Daoy (cell line): ENCODE measurements at regions not wholly inside any gene's neighbourhood (a gene's known extent, or its start where the extent isn't known, plus 50 kb on each side); places are given as distances from the start of the nearest gene placed in this dataset.
A peak's percentile ranks its signal among the peaks of the same experiment; 100 is the strongest.

Experiments used
- DNase-seq: peaks from one replicate; pipeline ENCODE4 v3.0.0-alpha.2; 2015; ENCODE audit warnings: low read depth

DNA sequence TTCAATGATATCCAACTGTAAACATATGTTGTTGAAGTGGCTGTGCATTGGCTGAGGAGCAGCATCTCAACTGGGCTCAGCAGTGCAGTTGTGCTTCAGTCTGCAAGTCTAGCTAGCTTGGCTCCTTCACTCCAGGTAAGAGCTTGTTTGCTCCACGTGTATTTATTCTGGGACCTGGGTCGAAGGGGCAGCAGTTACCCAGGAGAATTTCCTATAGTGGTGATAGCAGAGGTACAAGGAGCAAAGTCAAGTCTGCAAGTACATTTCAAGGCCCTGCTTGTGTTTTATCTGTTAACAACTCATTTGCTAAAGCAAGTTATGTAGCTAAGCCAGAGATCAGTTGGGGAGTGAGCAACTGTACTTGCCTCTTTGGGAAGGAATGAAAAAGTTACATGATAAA is 286.2 kb upstream of the UMPS start:
- DNase-seq = no peak

DNA sequence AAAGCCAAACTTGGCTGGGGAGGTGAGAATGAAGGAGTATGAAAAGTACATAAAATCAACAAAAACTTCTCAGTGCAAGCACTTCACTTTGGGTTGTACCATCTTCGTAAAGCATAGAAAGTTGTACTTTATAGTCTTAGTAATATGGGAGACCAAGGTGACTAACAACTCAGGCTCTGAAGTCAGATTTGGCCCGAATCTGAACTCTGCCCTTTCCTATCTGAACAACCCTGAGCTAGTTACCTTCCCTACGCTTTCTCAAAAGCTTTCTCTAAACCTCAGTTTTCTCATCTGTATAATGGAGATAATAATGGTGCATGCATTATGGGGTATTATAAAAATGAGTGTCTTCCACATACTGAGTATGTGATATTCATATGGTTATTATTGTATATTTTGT is 285.4 kb upstream of the UMPS start:
- no peak for DNase-seq

DNA sequence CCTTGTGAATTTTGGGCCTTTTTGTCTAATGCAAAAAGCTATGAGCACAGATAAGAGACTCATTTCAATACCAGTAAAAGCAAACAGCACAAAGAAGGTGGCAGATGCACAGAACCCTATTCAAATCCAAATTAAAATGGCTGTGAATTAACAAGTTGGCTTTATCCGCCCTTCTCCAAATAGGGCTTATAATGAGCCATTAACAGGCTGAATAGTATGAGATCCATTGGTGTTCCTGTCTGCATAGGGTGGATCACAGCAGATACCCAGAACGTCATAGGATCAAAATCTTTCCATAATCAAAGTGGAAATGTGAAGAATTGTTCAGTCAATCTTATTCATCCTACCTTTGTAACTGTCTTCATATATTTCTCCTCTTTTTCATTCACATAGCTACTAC is 282.4 kb upstream of the UMPS start:
- DNase-seq = no peak

DNA sequence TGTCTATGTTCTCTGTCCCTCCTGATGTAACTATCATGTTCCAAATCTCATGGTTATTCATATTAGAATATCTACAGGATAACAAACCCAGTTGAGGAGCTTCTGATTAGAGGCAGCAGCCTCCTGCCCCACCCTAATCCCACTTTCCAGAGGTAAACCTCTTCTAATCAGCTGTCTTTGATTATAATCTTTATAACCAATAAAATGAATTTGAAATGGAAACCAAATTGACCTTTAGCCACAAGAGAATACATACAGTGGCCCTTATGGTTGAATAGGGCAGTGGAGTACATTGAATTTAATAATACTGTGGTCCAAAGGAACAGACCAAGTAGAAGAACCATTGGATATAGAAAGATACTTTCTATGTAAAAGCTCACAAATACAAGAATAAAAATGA is 281.3 kb upstream of the UMPS start:
- DNase-seq = no peak

DNA sequence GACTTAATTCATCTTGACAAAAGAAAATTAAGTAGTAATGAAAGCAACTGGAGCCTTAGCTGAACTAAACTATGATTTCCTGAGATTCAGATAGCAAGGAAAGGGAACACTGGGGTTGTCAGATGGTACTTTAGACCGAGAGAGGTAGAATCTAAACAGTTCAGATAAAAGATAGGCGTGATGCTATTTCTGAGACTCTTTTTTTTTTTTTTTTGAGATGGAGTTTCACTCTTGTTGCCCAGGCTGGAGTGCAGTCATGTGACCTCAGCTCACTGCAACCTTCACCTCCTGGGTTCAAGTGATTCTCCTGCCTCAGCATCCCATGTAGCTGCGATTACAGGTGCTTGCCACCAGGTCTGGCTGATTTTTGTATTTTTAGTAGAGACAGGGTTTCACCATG is 279.9 kb upstream of the UMPS start:
- DNase-seq = no peak

DNA sequence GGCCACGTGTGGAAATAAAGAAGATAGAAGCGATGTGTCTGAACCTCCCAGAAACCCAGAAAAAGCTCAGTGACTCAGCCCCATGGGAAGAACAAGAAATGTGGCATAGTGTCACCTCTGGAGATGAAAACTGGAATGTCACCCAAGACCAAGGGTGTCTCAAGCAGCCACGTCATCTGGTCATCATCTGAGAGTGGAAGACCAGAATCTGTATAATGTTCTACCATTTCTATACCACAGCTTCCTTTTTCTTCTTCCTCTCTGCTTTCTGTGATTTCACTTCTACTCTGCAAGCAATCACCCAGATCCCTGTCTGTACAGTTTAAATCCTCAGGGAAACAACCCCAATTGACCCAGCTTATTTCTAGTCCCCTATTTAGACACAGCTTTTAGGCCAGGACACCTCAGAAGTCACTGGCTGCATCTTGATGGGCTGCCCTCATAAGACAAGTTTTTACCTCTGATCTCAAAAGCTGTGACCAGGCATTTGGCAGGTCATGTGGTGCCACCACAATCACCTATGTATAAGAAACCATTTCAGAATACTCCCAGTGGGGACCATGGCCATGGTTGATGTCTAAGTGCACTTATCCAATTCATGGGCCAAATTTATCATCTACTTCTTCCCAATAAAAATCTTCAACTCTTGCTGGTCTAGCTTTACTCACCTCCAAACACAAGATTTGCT is 278.5 kb upstream of the UMPS start:
- no peak for DNase-seq

DNA sequence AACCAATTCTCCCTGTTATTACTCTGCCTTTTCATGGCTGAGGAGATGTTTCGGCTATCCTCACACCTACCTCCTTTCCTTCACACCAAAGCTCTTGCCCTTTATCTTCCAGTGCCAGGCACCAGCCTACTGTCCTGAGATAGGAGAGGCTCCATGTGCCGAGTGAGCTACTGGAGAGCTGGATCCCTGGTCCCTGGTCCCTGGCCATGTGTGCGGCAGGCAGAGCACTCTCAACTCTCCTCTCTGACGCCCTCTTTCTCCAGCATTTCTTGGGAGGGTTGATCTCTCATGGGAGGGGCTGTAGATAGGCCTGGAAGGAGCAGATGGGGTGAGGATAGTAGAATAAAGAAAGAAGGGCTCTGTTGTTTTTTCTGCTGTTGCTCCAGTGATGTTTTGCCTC is 277.1 kb upstream of the UMPS start:
- DNase-seq = no peak

DNA sequence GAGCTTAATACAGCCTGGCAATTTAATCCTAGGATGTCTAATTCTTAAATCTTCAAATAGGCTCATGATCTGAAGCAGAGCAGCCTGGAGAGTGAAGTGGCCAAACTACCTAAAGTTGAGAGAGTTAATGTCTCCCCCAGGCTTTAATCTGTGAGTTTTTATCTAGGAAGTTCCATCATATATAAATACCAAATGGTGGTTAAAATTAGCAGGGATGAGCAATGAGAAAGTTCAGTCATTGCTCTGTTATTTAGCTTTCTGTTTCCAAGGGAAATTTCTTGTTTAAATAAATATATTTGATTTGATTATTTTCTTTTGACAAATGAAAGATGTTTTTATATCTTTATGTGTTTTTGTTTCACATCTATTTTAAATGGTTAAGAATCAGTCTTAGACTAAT is 274.4 kb upstream of the UMPS start:
- no peak for DNase-seq

DNA sequence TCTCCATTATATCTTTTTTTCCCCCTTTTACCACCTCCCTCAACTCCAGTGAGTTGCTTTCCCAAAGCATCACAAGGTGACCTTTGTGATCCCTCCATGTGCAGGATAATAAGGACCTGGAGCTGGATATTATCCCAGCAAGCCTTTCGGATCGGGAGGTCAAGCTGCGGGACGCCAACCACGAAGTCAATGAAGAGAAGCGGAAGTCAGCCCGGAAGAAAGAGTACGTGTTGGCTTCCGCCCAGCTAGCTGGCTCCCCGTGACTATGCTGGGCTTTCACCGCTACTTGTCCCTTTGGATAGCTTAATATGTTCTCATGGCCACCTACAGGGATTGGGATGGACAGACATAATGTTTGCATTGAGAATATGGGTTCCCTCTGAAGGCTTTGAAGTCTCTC is 273.7 kb upstream of the UMPS start:
- DNase-seq = no peak

DNA sequence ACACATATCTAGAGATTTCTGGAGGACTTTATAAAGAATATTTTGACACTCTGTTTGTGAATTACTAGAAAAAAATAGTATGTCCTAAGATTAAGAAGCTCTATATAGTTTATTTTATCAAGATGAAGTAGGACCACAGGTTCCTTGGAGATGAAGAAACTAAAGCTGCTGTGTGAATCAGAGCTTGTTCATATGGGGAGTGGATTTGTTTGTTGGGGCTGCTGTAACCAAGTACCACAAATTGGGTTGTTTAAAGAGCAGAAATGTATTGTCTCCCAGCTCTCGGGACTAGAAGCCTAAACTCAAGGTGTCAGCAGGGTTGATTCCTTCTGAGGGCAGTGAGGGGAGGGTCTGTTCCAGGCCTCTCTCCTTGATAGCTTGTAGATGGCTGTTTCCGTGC is 270.6 kb upstream of the UMPS start:
- no peak for DNase-seq

DNA sequence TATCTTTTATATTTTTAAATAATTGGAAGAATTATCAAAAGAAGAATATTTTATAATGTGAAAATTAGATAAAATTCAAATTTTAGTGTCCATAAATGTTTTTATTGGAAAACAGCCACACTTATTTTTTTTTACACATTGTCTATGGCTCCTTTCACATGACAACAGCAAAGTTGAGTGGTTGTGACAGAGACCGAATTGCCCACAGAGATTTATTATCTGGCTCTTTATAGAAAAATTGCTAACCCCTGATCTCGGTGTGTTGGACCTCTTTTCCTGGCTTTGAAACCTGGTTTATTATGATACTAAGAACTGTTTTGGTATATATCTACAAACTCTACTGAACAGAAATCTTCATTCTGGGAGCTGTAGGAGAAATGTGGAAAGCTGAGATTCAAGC is 269.1 kb upstream of the UMPS start:
- no peak for DNase-seq

DNA sequence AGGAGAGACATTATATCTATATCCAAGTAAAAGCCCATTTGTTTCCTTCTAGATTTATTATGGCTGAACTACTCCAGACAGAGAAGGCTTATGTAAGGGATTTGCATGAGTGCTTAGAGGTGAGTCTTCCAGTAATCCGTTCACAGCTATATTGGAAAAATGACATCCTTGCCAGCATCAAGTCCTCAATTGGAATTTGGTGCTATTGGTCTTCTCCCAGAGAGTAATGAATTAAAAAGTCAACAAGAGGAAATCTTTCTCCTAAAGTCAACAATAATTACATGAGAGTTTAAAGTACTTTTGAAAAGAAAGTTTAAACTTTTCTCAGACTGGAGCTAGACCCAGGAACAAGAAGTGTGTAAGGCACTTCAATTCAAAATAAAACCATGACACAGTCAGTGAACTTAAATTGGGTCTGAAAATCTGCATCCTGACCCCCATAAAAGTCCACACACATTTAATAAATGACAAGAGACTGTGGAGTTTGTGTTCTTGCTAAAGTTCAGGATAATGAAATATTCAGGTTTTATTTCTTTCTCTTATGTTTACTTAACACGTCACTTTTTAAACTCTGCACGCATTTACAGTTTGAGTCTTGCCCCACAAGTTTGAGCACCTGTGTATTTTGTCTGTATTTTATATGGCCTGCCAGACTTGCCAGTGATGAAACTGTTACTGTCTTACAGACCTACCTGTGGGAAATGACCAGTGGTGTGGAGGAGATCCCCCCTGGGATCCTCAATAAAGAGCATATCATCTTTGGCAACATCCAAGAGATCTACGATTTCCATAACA is 268.2 kb upstream of the UMPS start:
- DNase-seq = no peak

DNA sequence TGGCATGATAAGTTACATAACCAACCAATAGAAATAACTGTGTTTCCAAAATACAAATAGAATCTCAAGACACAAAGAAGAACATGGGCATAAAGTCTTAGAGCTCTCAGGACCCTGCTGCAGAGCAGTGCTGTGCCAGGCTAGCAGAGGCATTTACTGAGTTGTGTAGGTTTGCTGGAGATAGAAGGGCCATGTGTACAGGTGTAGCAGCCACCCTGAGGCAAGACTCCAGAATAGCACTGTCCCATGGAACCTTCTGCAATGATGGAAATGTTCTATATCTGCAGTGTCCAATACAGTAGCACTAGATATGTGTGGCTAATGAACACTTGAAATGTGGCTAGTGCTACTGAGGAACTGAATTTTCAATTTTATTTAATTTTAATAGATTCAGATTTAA is 267.0 kb upstream of the UMPS start:
- DNase-seq = no peak

DNA sequence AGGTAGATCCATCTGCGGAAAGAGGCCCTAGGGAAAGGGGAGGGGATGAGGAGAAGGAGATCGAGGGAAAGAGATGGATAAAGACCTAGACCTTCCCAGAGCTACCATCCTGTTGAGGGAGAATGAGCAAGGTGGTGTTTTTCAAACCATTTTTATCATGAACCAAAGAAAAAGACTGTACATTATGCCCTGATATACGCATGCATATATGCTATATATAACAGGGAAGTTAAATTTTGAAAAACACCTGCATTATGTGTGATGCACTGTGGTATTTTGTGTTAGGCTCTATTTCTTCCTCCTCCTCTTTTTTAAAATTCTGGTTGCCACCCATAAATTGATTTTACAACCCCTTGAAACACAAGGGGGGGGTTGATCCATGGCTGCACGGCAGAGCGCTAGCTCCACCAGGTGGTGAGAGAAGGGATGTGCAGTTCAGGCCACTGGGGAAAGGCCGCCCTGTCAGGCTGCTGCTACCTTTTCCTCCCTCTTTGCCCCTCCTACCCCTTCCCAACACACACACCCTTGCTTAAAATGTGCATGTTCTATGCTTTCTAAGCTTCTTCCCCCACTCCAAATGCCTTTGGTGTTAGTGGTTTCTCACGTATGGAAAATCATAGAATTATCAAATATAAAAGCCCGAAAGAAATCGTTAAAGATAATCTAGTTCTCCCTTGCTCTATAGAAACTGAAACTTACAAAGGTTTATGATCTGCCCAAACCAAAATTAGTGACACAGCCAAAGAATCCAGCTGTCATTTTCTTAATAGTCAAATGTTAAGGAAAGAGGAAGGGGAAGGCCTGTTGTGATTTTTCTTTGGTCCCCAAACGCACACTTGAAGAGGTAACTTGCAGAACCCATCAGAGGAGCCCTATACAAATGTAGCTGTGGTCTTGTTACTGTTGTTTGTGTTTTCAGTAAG is 262.0 kb upstream of the UMPS start:
- DNase-seq = peak; percentile 68

DNA sequence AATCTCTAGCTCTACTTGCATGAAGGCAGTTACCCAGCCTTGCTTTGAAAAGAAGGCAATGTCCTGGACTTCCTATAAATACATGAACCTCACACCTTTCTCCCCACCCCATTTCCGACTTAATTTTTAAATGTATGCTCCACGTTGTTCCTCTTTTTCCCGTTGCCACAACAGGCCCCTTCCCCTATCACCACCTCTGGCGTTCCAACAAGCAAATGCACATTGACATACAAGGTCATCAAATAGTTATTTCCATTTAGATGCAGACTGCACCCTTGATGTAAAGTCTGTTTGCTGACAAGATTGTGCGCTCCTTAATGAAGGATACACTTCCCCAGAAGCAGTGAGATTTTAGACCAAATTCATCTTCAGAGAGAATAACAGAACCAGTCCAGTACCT is 260.7 kb upstream of the UMPS start:
- DNase-seq = no peak

DNA sequence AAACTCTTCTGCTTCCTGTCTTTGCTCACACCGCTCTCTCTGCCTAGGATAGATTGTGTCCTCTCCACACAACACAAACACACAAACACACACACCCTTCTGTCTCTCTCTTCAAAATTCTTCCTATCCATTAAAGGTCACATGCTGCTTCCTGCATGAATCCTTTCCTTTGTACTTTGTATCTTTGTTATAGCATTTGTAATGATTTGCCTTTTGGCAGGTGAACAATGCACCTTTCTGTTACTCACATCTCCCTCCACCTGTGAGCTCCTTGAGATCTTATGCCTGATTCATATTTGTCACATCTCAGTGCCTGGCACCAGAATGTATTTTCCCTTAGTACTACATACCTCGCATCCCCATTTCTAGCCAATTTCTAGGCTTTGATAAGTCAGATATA is 251.4 kb upstream of the UMPS start:
- DNase-seq = no peak

DNA sequence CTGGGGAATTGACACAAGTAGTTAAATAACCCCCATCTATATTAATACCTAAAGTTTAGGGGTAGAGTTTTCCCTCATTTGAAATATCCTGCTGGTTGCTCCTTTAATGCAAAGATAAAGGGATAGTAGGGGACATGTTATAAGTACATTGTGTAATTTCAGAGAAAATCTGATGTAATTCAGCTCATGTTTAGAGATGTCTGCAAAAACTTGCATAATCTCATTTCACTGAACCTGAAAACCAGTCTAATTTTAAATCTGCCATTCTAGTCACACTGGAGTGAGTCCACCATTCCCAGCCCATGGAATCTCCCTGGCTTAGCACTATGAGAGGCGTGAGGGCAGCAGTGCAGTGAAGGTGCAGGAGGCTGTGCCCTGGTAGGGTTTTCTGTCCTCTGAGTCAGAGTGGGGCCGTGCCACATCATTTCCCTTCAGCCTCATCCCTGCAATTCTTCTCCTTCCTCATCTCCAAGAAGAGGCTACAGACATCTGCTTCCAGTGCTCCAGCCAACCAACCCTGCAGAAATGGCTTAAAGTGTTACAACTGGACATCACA is 246.3 kb upstream of the UMPS start:
- DNase-seq = peak; percentile 11

DNA sequence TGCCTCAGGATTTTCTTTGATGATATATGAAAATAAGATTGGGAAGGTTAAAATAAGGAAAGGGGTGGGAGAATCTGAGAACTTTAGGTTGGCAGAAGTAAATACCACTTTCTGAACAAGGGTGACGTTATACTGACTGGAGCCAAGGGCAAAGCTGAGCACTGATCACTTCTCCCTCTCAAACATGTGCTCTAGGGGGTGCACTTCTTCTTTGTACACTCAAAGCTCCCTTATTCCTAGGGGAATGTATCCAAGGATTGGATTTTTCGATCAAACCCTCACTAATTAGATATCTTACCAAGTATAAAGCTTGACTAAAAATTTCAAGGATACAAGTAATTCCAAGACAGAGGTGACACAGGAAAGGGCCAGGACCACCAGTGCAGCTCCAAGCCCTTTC is 243.9 kb upstream of the UMPS start:
- no peak for DNase-seq

DNA sequence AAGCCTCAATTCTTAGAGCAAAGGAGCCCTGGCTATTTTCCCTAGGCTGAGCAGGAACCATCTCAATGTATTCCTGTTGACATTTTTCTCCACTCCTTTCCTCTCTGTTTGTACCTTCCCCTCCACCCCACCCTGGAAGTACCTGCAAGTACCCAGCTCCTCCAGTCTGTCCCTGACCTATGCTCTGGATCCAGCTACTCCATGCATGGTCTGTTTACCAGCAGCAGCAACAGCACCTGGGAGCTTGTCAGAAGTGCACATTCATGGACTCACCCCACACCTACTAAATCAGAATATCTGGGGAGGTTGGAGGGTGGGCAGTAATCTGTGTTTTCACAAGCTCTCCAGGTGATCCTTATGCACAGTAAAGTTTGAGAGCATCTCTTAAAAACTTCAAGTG is 240.7 kb upstream of the UMPS start:
- DNase-seq = no peak

DNA sequence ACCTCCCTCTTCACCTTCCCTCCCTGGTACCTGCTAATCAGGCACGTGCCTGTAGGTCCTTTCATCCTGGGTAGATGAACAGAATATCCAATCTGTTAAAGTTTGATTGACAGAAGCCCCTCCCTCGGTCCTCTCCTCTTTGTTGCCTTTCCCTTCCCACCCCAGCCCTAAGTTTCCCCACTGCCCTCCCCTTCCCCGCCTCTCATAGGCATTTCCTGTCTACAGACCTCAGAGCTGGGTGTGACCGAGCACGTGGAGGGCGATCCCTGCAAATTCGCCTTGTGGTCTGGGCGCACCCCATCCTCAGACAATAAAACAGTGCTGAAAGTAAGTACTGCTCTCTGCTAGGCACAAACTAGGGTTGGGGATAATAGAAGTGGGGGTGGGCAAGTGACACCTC is 239.2 kb upstream of the UMPS start:
- peak; percentile 11 for DNase-seq

DNA sequence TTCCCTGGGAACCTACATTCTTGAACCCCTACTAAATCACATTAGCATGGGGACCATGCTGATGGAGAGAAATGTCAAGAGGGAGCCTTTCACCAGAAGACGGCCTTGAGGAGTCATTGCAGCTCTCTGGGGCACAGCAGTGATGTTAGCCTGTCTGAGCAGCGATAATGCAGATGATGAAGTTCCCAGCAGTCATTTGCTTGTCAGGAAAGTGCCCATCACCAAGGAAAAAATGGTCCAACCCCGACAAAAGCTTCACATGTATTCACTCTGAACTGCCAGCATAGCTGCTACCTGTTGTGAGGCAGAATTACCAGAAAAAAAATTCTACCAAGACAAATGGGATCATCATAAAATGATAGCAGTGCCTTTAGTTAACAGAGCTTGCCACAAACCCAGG is 238.4 kb upstream of the UMPS start:
- DNase-seq = no peak

DNA sequence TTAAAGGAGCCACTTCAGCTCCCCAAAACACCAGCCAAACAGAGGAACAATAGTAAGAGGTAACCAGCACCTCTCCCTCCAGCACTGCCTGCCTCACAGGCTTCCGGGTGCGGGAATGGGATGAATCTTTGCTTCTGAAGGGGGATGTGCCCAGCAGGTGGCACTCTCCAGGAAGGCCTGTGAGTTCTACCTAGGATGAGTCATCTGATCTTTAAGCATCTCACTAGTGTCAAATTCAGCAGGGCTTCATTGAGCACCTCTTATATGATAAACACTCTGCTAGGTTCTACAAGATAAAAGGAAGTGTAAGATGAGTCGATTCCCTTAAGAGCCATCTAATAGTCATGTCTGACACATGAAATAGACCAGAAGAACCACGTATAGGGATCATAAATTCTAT is 237.4 kb upstream of the UMPS start:
- DNase-seq = peak; percentile 67
